HCT116 (cell line): ENCODE measurements at regions not wholly inside any gene's neighbourhood (a gene's known extent, or its start where the extent isn't known, plus 50 kb on each side); places are given as distances from the start of the nearest gene placed in this dataset.

Source experiments
- ATAC-seq: fragments of 200-7000 bp; cut with Tn5 transposase; 2 replicates; pipeline ENCODE4 v1.9.1; 2020; ENCODE audit warnings: mild to moderate bottlenecking, moderate library complexity
- BruUV-seq: library from RNA; stranded (reverse); fragments of 400-500 nt; replicated peaks from 2 replicates; lab custom pipeline; 2021; lab: Mats Ljungman, UMichigan
- CTCF ChIA-PET: fragments of 300-600 bp; sonication (Branson Sonifier 250); formaldehyde crosslinking; loops from one replicate; lab custom pipeline; 2021; ENCODE audit warnings: antibody characterized with exemption; lab: Charles Lee
- POLR2A ChIA-PET: fragments of 300-600, 350-600 bp; sonication (Branson Sonifier 250); formaldehyde crosslinking; loops from one replicate; lab custom pipeline; 2021; ENCODE audit warnings: antibody characterized with exemption; lab: Charles Lee
- RAD21 ChIA-PET, 2 experiments: fragments of 300-600 bp; sonication (Branson Sonifier 250); formaldehyde crosslinking; loops; one replicate each; lab custom pipeline; 2023; ENCODE audit warnings: low total read pairs in 2 of 2; ENCODE audit not compliant: uncharacterized antibody in 2 of 2, unreplicated experiment in 2 of 2, low non-redundant PET in 1 of 2; lab: Charles Lee
- DNase-seq: peaks from one replicate; pipeline ENCODE4 v3.0.0-alpha.2; 2010; ENCODE audit warnings: low read depth, low spot score
- H2AFZ ChIP-seq: fragments of 200-600 bp; shearing (Covaris generic), sonication (generic); 2 replicates; pipeline ENCODE4 v1.6.1; 2017; ENCODE audit warnings: low read depth, mixed run types, mixed read lengths, antibody characterized with exemption, low read length; ENCODE audit not compliant: poor library complexity, severe bottlenecking
- H3K27ac ChIP-seq: 2 replicates; pipeline ENCODE4 v1.5.1; 2012; ENCODE audit warnings: low read depth, low read length
- H3K27me3 ChIP-seq: fragments of 200-600 bp; sonication (generic); 2 replicates; pipeline ENCODE4 v1.6.1; 2016; ENCODE audit warnings: mixed run types, low read length, mixed read lengths; ENCODE audit not compliant: insufficient read depth
- H3K36me3 ChIP-seq, 2 experiments: fragments of 200-500 bp in 1 of 2; fragments of 200-600 bp in 1 of 2; sonication (Bioruptor generic) in 1 of 2; sonication (generic) in 1 of 2; 2 replicates each; pipeline versions ENCODE4 v1.5.1 to v1.6.1; 2014 to 2016; ENCODE audit warnings: low read length in 2 of 2, inconsistent platforms in 1 of 2, mixed read lengths in 1 of 2, mixed run types in 1 of 2; ENCODE audit not compliant: insufficient read depth in 2 of 2, control insufficient read depth in 1 of 2
- H3K4me1 ChIP-seq, 2 experiments: fragments of 200-600 bp in 1 of 2; sonication (generic) in 1 of 2; 2 replicates each; pipeline versions ENCODE4 v1.5.1 to v1.6.1; 2012 to 2017; ENCODE audit warnings: low read length in 2 of 2, inconsistent platforms in 1 of 2, mild to moderate bottlenecking in 1 of 2, mixed read lengths in 1 of 2, mixed run types in 1 of 2, moderate library complexity in 1 of 2; ENCODE audit not compliant: insufficient read depth in 2 of 2, control insufficient read depth in 1 of 2
- H3K4me2 ChIP-seq: fragments of 200-600 bp; sonication (generic); 2 replicates; pipeline ENCODE4 v1.6.1; 2017; ENCODE audit warnings: mixed run types, low read length, mixed read lengths
- H3K4me3 ChIP-seq, 2 experiments: fragments of 200-600 bp in 1 of 2; sonication (generic) in 1 of 2; replicated peaks in 1 of 2; 2 replicates each; pipeline ENCODE4 v1.5.1; 2011 to 2016; ENCODE audit warnings: low read length in 2 of 2, control low read depth in 1 of 2, low read depth in 1 of 2, mild to moderate bottlenecking in 1 of 2, mixed read lengths in 1 of 2, mixed run types in 1 of 2
- H3K79me2 ChIP-seq: fragments of 200-600 bp; sonication (generic); 2 replicates; pipeline ENCODE4 v1.6.1; 2017; ENCODE audit warnings: mild to moderate bottlenecking, mixed run types, low read length, moderate library complexity, mixed read lengths; ENCODE audit not compliant: insufficient read depth
- H3K9ac ChIP-seq: fragments of 200-600 bp; sonication (generic); 2 replicates; pipeline ENCODE4 v1.6.1; 2016; ENCODE audit warnings: low read length, mixed read lengths
- H3K9me2 ChIP-seq: fragments of 200-600 bp; sonication (generic), shearing (Covaris generic); 2 replicates; pipeline ENCODE4 v1.6.1; 2017; ENCODE audit warnings: mixed run types, mild to moderate bottlenecking, moderate library complexity; ENCODE audit not compliant: insufficient read depth
- H3K9me3 ChIP-seq, 2 experiments: fragments of 200-500 bp in 1 of 2; fragments of 200-600 bp in 1 of 2; sonication (Bioruptor generic) in 1 of 2; sonication (generic) in 1 of 2; 2 replicates each; pipeline ENCODE4 v1.6.1; 2014 to 2017; ENCODE audit warnings: low read length in 2 of 2, mixed read lengths in 2 of 2, inconsistent platforms in 1 of 2, low read depth in 1 of 2, mild to moderate bottlenecking in 1 of 2, mixed run types in 1 of 2, moderate library complexity in 1 of 2; ENCODE audit not compliant: control insufficient read depth in 1 of 2, insufficient read depth in 1 of 2
- H4K20me1 ChIP-seq: fragments of 200-600 bp; sonication (generic), shearing (Covaris generic); 2 replicates; pipeline ENCODE4 v1.6.1; 2017; ENCODE audit warnings: mixed run types, mild to moderate bottlenecking, moderate library complexity; ENCODE audit not compliant: insufficient read depth
- ATF3 ChIP-seq: IDR thresholded peaks from 2 replicates; pipeline ENCODE4 v1.6.1; 2012
- CBX3 ChIP-seq: IDR thresholded peaks from 2 replicates; pipeline ENCODE4 v1.6.1; 2012; ENCODE audit warnings: low read depth
- CEBPB ChIP-seq: IDR thresholded peaks from 2 replicates; pipeline ENCODE4 v1.6.1; 2012; ENCODE audit warnings: low read depth
- ELF1 ChIP-seq: IDR thresholded peaks from 2 replicates; pipeline ENCODE4 v1.6.1; 2012; ENCODE audit warnings: low read depth, borderline replicate concordance
- EZH2 ChIP-seq: fragments of 200-600 bp; sonication (generic); IDR thresholded peaks from 2 replicates; pipeline ENCODE4 v1.6.1; 2017; ENCODE audit warnings: antibody characterized with exemption, mixed run types
- EZH2phosphoT487 ChIP-seq: fragments of 200-600 bp; IDR thresholded peaks from 2 replicates; pipeline ENCODE4 v1.6.1; 2018; ENCODE audit warnings: antibody characterized with exemption, borderline replicate concordance
- FOSL1 ChIP-seq: IDR thresholded peaks from 2 replicates; pipeline ENCODE4 v1.6.1; 2012; ENCODE audit warnings: low read depth
- MAX ChIP-seq: IDR thresholded peaks from 2 replicates; pipeline ENCODE4 v1.6.1; 2012
- POLR2AphosphoS5 ChIP-seq: IDR thresholded peaks from 2 replicates; pipeline ENCODE4 v1.6.1; 2011; ENCODE audit warnings: mild to moderate bottlenecking, low read depth, low read length, moderate library complexity
- SP1 ChIP-seq: IDR thresholded peaks from 2 replicates; pipeline ENCODE4 v1.6.1; 2012; ENCODE audit warnings: low read depth
- SRF ChIP-seq: IDR thresholded peaks from 2 replicates; pipeline ENCODE4 v1.6.1; 2012; ENCODE audit warnings: low read depth
- TCF7L2 ChIP-seq: IDR thresholded peaks from 2 replicates; pipeline ENCODE4 v1.7.0; 2011; ENCODE audit warnings: borderline replicate concordance, inconsistent platforms; ENCODE audit not compliant: insufficient read depth, insufficient read length; ENCODE audit errors: extremely low read depth
- YY1 ChIP-seq: IDR thresholded peaks from 2 replicates; pipeline ENCODE4 v1.6.1; 2011; ENCODE audit warnings: low read length, low read depth, moderate library complexity, mild to moderate bottlenecking; ENCODE audit not compliant: insufficient replicate concordance; ENCODE audit errors: extremely low read depth
- ZFX ChIP-seq: fragments of 450-650 bp; IDR thresholded peaks from 2 replicates; pipeline ENCODE4 v1.6.1; 2017
- intact Hi-C: fragments of 100-400 bp; cut with micrococcal nuclease; formaldehyde crosslinking; loops from 2 replicates; pipeline ENCODE4 v1.10.0; 2022

- H3K9ac ChIP-seq, result no peak overlapping the region
- no peaks in the 10 kb centered on the region for H3K9me3 ChIP-seq
- BruUV-seq, result no TSS peak
- DNase-seq (no peak), ATAC-seq (no peak)
- CTCF ChIA-PET, result no interaction called here
- H3K79me2 ChIP-seq, result no peaks in the 10 kb centered on the region
- H4K20me1 ChIP-seq, result no peaks in the 10 kb centered on the region
- no peak overlapping the region for H3K4me3 ChIP-seq
- RAD21 ChIA-PET, result no interaction called here
- no peak for TF ChIP-seq FOSL1
- no peak for TF ChIP-seq MAX
- TF ChIP-seq EZH2phosphoT487, result no peak
- TF ChIP-seq EZH2, result no peak
- TF ChIP-seq ELF1, result no peak
- no peak for TF ChIP-seq TCF7L2
- no peak for TF ChIP-seq CEBPB
- no peak for TF ChIP-seq ZFX
- TF ChIP-seq CBX3, result no peak
- TF ChIP-seq ATF3, result no peak
- no peak for TF ChIP-seq POLR2AphosphoS5
- no peak for TF ChIP-seq SP1
- no peak for TF ChIP-seq YY1
- TF ChIP-seq SRF, result no peak
- no peaks in the 10 kb centered on the region for H3K9me2 ChIP-seq
- H3K4me2 ChIP-seq, result no peak overlapping the region
- no peaks in the 10 kb centered on the region for H3K4me1 ChIP-seq
- no peak overlapping the region for H3K27ac ChIP-seq
- H3K27me3 ChIP-seq, result no peaks in the 10 kb centered on the region; the same call in 1 of the 2 replicates
- POLR2A ChIA-PET, result no interaction called here
- no peak overlapping the region for H2AFZ ChIP-seq
- intact Hi-C loops, result no loop called here
- no peaks in the 10 kb centered on the region for H3K36me3 ChIP-seq
Observed at GRCh38 chr2:60091266-60091665, 462.2 kb downstream of the BCL11A start.
